ENCODE measurements at regions not wholly inside any gene's neighbourhood (a gene's known extent, or its start where the extent isn't known, plus 50 kb on each side); places are given as distances from the start of the nearest gene placed in this dataset.

- CTCF ChIA-PET = no interaction called here
- POLR2A ChIA-PET = no interaction called here
- H3K27me3 Mint-ChIP-seq = no peaks in the 10 kb centered on the region
- H3K36me3 Mint-ChIP-seq (ENCODE audit: low read depth) = no peaks in the 10 kb centered on the region
- H3K4me3 Mint-ChIP-seq = no peak overlapping the region
- no peaks in the 10 kb centered on the region for H3K4me1 Mint-ChIP-seq (ENCODE audit: low read depth)
- H3K27ac ChIP-seq (ENCODE audit: low read depth in 1 of 2, low read length in 2 of 2) = no peak overlapping the region
- TF ChIP-seq CTCF (IDR thresholded peaks at IDR 0.05) = no peak
- H3K9me3 Mint-ChIP-seq = peaks cover 11% of the 10 kb centered on the region
- no peaks in the 10 kb centered on the region for H3K36me3 ChIP-seq (ENCODE audit: insufficient read depth, low read length)
- ATAC-seq (ENCODE audit: poor library complexity) (no peak), DNase-seq (no peak)
- H3K4me3 ChIP-seq (ENCODE audit: low read length) = no peak overlapping the region
- intact Hi-C loops (cut with DNase I, micrococcal nuclease) = no loop called here
- H3K27me3 ChIP-seq (ENCODE audit: control insufficient read depth in 1 of 2, insufficient read depth in 2 of 2, low read length in 2 of 2) = no peaks in the 10 kb centered on the region
- peaks cover 3 to 4% of the 10 kb centered on the region in 2 experiments for H3K9me3 ChIP-seq (ENCODE audit: control insufficient read depth in 1 of 2, insufficient read depth in 1 of 2, low read length in 2 of 2)
- no peak overlapping the region for H3K27ac Mint-ChIP-seq
- no peaks in the 10 kb centered on the region for H3K4me1 ChIP-seq (ENCODE audit: insufficient read depth, low read length)
Observed at GRCh38 chr18:33517950-33518349, 60.1 kb upstream of the ASXL3 start.

GRCh38 chr18:33513027-33513426 lies 65.0 kb upstream of the ASXL3 start:
- H3K27me3 Mint-ChIP-seq = no peaks in the 10 kb centered on the region
- peaks cover 14% of the 10 kb centered on the region for H3K9me3 Mint-ChIP-seq
- no peak for TF ChIP-seq CTCF (IDR thresholded peaks at IDR 0.05)
- H3K27ac ChIP-seq (ENCODE audit: low read depth in 1 of 2, low read length in 2 of 2) = no peak overlapping the region
- H3K4me1 ChIP-seq (ENCODE audit: insufficient read depth, low read length) = no peaks in the 10 kb centered on the region
- intact Hi-C loops (cut with DNase I, micrococcal nuclease) = no loop called here
- DNase-seq = no peak
- CTCF ChIA-PET = no interaction called here
- H3K4me1 Mint-ChIP-seq (ENCODE audit: low read depth) = no peaks in the 10 kb centered on the region
- POLR2A ChIA-PET = no interaction called here
- H3K4me3 ChIP-seq (ENCODE audit: low read length) = no peak overlapping the region
- no peak for ATAC-seq (ENCODE audit: poor library complexity)
- H3K27me3 ChIP-seq (ENCODE audit: control insufficient read depth in 1 of 2, insufficient read depth in 2 of 2, low read length in 2 of 2) = no peaks in the 10 kb centered on the region
- H3K36me3 ChIP-seq (ENCODE audit: insufficient read depth, low read length) = no peaks in the 10 kb centered on the region
- H3K4me3 Mint-ChIP-seq = no peak overlapping the region
- H3K9me3 ChIP-seq (ENCODE audit: control insufficient read depth in 1 of 2, insufficient read depth in 1 of 2, low read length in 2 of 2) = peaks cover 3 to 4% of the 10 kb centered on the region in 2 experiments
- no peak overlapping the region for H3K27ac Mint-ChIP-seq
- no peaks in the 10 kb centered on the region for H3K36me3 Mint-ChIP-seq (ENCODE audit: low read depth)

DNA sequence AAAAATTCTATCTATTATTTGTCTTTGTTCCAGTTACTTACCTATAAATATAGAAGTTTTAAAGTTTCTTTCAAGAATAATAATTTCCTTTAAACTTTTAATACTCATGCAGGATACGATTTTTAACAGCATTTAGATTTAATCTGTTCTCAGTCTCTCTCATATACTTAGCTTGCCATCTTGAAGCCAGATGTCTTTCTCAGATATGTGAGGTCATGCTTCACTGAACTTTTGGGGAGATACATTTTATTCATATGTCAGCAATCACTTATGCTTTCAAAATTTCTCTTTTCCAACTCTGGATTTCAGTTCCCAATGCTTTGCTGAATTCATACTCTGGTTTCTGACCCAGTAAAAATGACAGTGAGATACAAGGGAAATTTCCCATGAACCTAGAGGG lies 66.5 kb upstream of the CCDC178 start:
- no peak for DNase-seq
- TF ChIP-seq CTCF (IDR thresholded peaks at IDR 0.05) = no peak
- ATAC-seq (ENCODE audit: poor library complexity) = no peak
- H3K36me3 ChIP-seq (ENCODE audit: insufficient read depth, low read length) = no peaks in the 10 kb centered on the region
- ChIA-PET CTCF (no interaction called here), POLR2A (no interaction called here)
- no peaks in the 10 kb centered on the region for H3K4me1 Mint-ChIP-seq (ENCODE audit: low read depth)
- H3K27ac ChIP-seq (ENCODE audit: low read depth in 1 of 2, low read length in 2 of 2) = no peak overlapping the region
- H3K4me1 ChIP-seq (ENCODE audit: insufficient read depth, low read length) = no peaks in the 10 kb centered on the region
- no peaks in the 10 kb centered on the region for H3K27me3 ChIP-seq (ENCODE audit: control insufficient read depth in 1 of 2, insufficient read depth in 2 of 2, low read length in 2 of 2)
- intact Hi-C loops (cut with DNase I, micrococcal nuclease) = no loop called here
- no peak overlapping the region for H3K27ac Mint-ChIP-seq
- no peaks in the 10 kb centered on the region for H3K27me3 Mint-ChIP-seq
- peaks cover 7% of the 10 kb centered on the region for H3K9me3 Mint-ChIP-seq
- H3K36me3 Mint-ChIP-seq (ENCODE audit: low read depth) = no peaks in the 10 kb centered on the region
- peaks cover 0 to 4% of the 10 kb centered on the region in 2 experiments for H3K9me3 ChIP-seq (ENCODE audit: control insufficient read depth in 1 of 2, insufficient read depth in 1 of 2, low read length in 2 of 2)
- no peak overlapping the region for H3K4me3 ChIP-seq (ENCODE audit: low read length)
- H3K4me3 Mint-ChIP-seq = no peak overlapping the region
